ENCODE measurements at regions not wholly inside any gene's neighbourhood (a gene's known extent, or its start where the extent isn't known, plus 50 kb on each side); places are given as distances from the start of the nearest gene placed in this dataset. TPM values are rescaled to one million over a fixed set of nuclear protein-coding genes. Genes with fewer than 3 reads are reported as not detected.

DNA sequence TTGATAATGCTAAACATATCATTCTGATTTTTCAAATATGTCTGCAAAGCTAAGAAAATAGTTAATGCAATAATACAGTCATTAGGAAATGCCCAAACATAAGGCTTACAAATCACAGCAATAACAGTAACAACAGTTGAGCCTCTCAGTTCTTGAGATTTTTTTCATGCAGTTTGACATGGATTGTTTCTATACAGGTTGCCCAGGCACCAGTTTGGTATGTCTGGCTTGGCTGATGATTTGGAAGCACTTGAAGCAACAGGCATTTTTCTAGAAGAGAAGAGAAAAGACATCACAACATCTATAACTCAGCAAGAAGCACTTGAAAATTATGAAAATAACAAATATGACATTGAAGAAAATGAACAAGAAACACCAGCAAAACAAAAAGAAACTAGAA is 78.7 kb upstream of the COL6A5 start:
- Histone ChIP-seq H3K4me1 (no peaks in the 10 kb centered on the region), H3K27me3 (no peaks in the 10 kb centered on the region), H3K4me3 (no peak overlapping the region), H3K27ac (no peak overlapping the region), H3K36me3 (no peaks in the 10 kb centered on the region), H3K9me3 (no peaks in the 10 kb centered on the region)
- TF ChIP-seq, protein P1, sequence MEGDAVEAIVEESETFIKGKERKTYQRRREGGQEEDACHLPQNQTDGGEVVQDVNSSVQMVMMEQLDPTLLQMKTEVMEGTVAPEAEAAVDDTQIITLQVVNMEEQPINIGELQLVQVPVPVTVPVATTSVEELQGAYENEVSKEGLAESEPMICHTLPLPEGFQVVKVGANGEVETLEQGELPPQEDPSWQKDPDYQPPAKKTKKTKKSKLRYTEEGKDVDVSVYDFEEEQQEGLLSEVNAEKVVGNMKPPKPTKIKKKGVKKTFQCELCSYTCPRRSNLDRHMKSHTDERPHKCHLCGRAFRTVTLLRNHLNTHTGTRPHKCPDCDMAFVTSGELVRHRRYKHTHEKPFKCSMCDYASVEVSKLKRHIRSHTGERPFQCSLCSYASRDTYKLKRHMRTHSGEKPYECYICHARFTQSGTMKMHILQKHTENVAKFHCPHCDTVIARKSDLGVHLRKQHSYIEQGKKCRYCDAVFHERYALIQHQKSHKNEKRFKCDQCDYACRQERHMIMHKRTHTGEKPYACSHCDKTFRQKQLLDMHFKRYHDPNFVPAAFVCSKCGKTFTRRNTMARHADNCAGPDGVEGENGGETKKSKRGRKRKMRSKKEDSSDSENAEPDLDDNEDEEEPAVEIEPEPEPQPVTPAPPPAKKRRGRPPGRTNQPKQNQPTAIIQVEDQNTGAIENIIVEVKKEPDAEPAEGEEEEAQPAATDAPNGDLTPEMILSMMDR (IDR thresholded peaks at IDR 0.05), result no peak
- TF ChIP-seq POLR2A (IDR thresholded peaks at IDR 0.05), result no peak
- DNase-seq, result no peak
- intact Hi-C loops (cut with DNase I; ENCODE audit: low total_unique reads), result no loop called here

DNA sequence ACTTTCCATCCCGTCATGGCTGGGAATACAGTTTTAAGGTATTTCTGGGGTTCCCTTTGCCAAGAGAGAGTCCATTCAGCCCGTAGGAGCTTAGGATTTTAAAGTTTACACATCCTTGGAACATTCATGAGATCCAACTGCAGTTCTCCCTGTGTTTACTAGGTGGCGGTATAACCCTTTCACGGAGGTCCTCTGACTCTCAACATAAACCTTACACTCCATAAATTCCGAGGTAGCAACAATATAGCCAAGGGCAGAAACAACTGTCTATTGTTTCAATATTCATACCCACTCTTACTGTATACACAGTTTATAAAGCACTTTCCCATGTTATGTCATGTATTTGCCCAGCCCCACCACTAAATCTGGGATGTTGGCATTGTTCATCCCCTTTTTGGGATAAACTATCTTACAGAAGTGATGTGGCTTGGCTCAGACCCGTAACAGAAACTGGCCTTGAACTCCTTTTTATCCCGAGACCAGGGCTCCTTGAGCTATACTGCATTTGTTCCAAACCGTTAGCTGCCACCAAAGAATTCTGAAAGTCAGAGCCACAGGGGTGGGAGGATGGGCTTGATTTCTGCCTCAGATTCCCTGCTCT is 69.2 kb upstream of the COL6A5 start:
- no peaks in the 10 kb centered on the region for H3K27me3 ChIP-seq
- H3K9me3 ChIP-seq, result no peaks in the 10 kb centered on the region
- H3K27ac ChIP-seq, result no peak overlapping the region
- H3K36me3 ChIP-seq, result no peaks in the 10 kb centered on the region
- no peak for DNase-seq
- no peak overlapping the region for H3K4me3 ChIP-seq
- no peak for TF ChIP-seq POLR2A (IDR thresholded peaks at IDR 0.05)
- TF ChIP-seq, protein P1 (IDR thresholded peaks at IDR 0.05), result peak; percentile 64 to 77 (median 66)
- H3K4me1 ChIP-seq, result no peaks in the 10 kb centered on the region
- intact Hi-C loops (cut with DNase I; ENCODE audit: low total_unique reads), result no loop called here

DNA sequence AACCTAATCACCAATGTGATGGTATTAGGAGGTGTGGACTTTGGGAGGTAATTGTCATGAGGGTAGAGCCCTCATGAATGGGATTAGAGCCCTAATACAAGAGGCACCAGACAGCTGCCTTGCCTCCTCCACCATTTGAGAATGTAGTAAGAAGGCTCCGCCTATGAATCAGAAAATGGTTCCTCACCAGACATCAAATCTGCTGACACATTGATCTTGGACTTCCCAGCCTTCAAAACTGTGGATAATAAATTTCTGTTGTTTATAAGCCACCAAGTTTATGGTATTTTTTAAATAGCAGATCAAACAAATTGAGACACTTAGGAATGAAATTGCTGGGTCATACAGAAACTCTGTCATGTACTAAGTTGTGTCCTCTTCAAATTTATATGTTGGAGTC is 56.8 kb upstream of the COL6A5 start:
- no peaks in the 10 kb centered on the region for H3K36me3 ChIP-seq
- no peaks in the 10 kb centered on the region for H3K27me3 ChIP-seq
- H3K27ac ChIP-seq, result no peak overlapping the region
- no peak for TF ChIP-seq POLR2A (IDR thresholded peaks at IDR 0.05)
- TF ChIP-seq, protein P1 (IDR thresholded peaks at IDR 0.05), result no peak
- intact Hi-C loops (cut with DNase I; ENCODE audit: low total_unique reads), result no loop called here
- H3K9me3 ChIP-seq, result no peaks in the 10 kb centered on the region
- H3K4me3 ChIP-seq, result no peak overlapping the region
- DNase-seq, result no peak
- H3K4me1 ChIP-seq, result no peaks in the 10 kb centered on the region

DNA sequence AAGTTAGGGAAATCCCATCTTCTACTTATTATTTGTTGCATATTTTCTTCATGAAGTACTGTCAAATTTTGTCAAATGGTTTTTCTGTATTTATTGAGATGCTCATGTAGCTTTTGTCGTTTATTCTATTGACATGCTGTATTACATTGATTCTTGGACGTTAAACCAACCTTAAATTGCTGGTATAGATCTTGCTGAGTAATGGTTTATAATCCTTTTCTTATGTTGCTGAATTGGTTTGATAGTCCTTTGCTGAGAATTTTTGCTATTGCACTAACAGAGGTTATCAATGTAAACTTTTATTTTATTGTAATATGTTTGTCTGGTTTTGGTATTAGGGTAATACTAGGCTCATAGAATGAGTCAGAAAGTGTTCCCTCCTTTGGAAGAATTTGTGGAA is 54.3 kb upstream of the COL6A5 start:
- H3K27me3 ChIP-seq, result no peaks in the 10 kb centered on the region
- H3K4me1 ChIP-seq, result no peaks in the 10 kb centered on the region
- no peak for DNase-seq
- intact Hi-C loops (cut with DNase I; ENCODE audit: low total_unique reads), result no loop called here
- TF ChIP-seq POLR2A (IDR thresholded peaks at IDR 0.05), result no peak
- no peaks in the 10 kb centered on the region for H3K36me3 ChIP-seq
- H3K9me3 ChIP-seq, result no peaks in the 10 kb centered on the region
- no peak overlapping the region for H3K27ac ChIP-seq
- no peak overlapping the region for H3K4me3 ChIP-seq

DNA sequence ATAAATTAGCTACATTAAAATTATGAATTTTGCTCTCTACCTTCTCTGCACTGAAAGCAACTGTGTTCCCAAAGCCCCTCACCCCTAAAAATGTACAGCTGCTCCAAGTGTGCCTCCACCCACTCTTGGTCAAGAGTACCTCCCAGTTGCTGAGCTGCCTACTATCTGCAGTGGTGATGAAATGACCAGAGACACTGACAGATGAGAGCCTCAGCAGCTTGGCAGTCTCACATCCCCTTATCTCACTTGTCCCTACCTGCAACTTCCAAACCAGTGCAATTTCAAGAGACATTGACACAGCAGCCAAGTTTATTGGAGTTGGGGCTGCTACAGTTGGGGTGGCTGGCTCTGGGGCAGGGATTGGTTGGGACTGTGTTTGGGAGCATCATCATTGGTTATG is 52.2 kb upstream of the COL6A5 start:
- H3K4me3 ChIP-seq, result no peak overlapping the region
- no peak overlapping the region for H3K27ac ChIP-seq
- intact Hi-C loops (cut with DNase I; ENCODE audit: low total_unique reads), result no loop called here
- DNase-seq, result no peak
- H3K9me3 ChIP-seq, result no peaks in the 10 kb centered on the region
- no peaks in the 10 kb centered on the region for H3K36me3 ChIP-seq
- TF ChIP-seq POLR2A (IDR thresholded peaks at IDR 0.05), result no peak
- H3K4me1 ChIP-seq, result no peaks in the 10 kb centered on the region
- no peaks in the 10 kb centered on the region for H3K27me3 ChIP-seq

Small RNAs in the stretch of these regions (small RNA-seq; reads per million reads assigned to genes)
- gene ENPP7P3 (not detected), gene SNRPCP8 (not detected)
